Tibial nerve (tissue), 4 donors: ENCODE measurements at regions not wholly inside any gene's neighbourhood (a gene's known extent, or its start where the extent isn't known, plus 50 kb on each side); places are given as distances from the start of the nearest gene placed in this dataset.

Experiments
- CTCF ChIP-seq, 5 experiments: fragments of 200-600 bp in 3 of 5; fragments of 450-650 bp in 2 of 5; sonication (generic) in 3 of 5; IDR thresholded peaks; one replicate each; pipeline ENCODE4 v1.5.1; 2016 to 2019; ENCODE audit warnings: antibody characterized with exemption in 5 of 5, mild to moderate bottlenecking in 3 of 5, moderate library complexity in 2 of 5
- EP300 ChIP-seq, 2 donors: sonication (generic); formaldehyde crosslinking; IDR thresholded peaks; one replicate each; pipeline ENCODE4 v1.6.1; 2017; ENCODE audit warnings: antibody characterized with exemption in 2 of 2, mild to moderate bottlenecking in 1 of 2
- POLR2A ChIP-seq, 2 donors: fragments of 450-650 bp; IDR thresholded peaks; one replicate each; pipeline ENCODE4 v1.6.1; 2017; ENCODE audit warnings: antibody characterized with exemption in 2 of 2, mild to moderate bottlenecking in 2 of 2, moderate library complexity in 2 of 2

GRCh38 chr5:62214701-62215100 lies 91.3 kb upstream of the KIF2A start:
- TF ChIP-seq CTCF (IDR thresholded peaks at IDR 0.05) = no peak
- TF ChIP-seq POLR2A (IDR thresholded peaks at IDR 0.05) = no peak
- TF ChIP-seq EP300 (IDR thresholded peaks at IDR 0.05) = no peak
